Pancreas (tissue), 10 donors: ENCODE measurements at regions not wholly inside any gene's neighbourhood (a gene's known extent, or its start where the extent isn't known, plus 50 kb on each side); places are given as distances from the start of the nearest gene placed in this dataset.
A peak's percentile ranks its signal among the peaks of the same experiment; 100 is the strongest.

Experiments used
- ATAC-seq, 4 donors: fragments of 200-7000 bp; cut with Tn5 transposase; one replicate each; pipeline versions ENCODE4 v1.8.0 to v1.9.1; 2020; ENCODE audit warnings: mild to moderate bottlenecking in 4 of 4, moderate library complexity in 4 of 4
- DNase-seq, 6 donors: peaks; one replicate each; pipeline ENCODE4 v3.0.0-alpha.2; 2020
- FAIRE-seq: peaks from 2 replicates; lab custom pipeline; 2012; peaks lifted over from hg19 to GRCh38; lab: Jason Lieb, UNC
- H3K27ac ChIP-seq, 4 donors: fragments of 200-600 bp; sonication (generic); 1 replicate in 3 of 4; 2 replicates in 1 of 4; pipeline versions ENCODE4 v1.5.0 to v1.8.0; 2020
- H3K27me3 ChIP-seq, 4 donors: fragments of 200-600 bp; one replicate each; pipeline ENCODE4 v1.8.0; 2021
- H3K36me3 ChIP-seq, 3 donors: fragments of 200-600 bp; sonication (generic) in 1 of 3; one replicate each; pipeline versions ENCODE4 v1.5.0 to v1.8.0; 2020 to 2021
- H3K4me1 ChIP-seq, 3 donors: fragments of 200-600 bp; one replicate each; pipeline ENCODE4 v1.8.0; 2021
- H3K4me3 ChIP-seq, 4 donors: fragments of 200-600 bp; sonication (generic) in 2 of 4; one replicate each; pipeline versions ENCODE4 v1.5.0 to v1.8.0; 2020 to 2021
- H3K9me3 ChIP-seq, 4 donors: fragments of 200-600 bp; one replicate each; pipeline ENCODE4 v1.8.0; 2021
- WGBS, 2 donors: extraction: QIAGEN DNeasy Blood & Tissue Kit; methylation state at CpG; one replicate each; pipeline ENCODE4 v1.1.7; 2013; 5-methylcytosine and 5-hydroxymethylcytosine counted together
- intact Hi-C, 3 donors: fragments of 100-400 bp; cut with DNase I; formaldehyde crosslinking; loops; one replicate each; pipeline versions ENCODE4 v1.11.1 to v1.14.2; 2022
- TF ChIP-seq, protein P1 (sequence below), 4 donors: fragments of 200-600 bp; sonication (generic) in 3 of 4; IDR thresholded peaks; one replicate each; pipeline versions ENCODE4 v1.5.0 to v1.8.0; 2021; ENCODE audit warnings: antibody characterized with exemption in 4 of 4
- donor health status: healthy with polysubstance abuse.
- donor health status: DM: no; HTN: no; CAD: no; lungs with moderate emphysema.
- donor health status: DM: no; HTN: no; CAD: no.
- donor health status: control.
- donor health status: control.
- donor health status: Bipolar disorder and iron deficiency.
- donor health status: DM: yes; HTN: yes; CAD: no.
- donor health status: DM: no; HTN: no; CAD: no.
- donor health status: DM: no; HTN: no; CAD: no.
- donor health status: DM: yes; HTN: yes; CAD: no.

DNA sequence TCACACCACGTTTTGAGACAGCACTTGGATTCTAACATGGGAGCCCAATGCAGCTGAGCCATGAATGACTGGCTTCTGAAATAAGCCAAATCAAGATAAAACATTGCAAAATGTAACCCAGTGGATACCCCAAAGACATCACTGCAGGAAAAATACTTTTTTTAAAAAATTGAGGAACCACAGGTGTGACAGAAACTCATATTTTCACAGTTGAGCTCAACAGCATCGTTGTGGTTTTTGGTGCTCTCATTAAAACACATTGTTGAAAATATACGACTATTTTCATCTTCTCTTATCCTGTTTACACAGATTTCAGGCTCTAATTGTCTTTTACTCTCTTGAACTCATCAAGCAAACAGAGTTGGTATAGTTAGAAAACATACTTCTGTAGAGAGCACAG is 429.3 kb upstream of the VRK2 start:
- Histone ChIP-seq H3K4me3 (no peak overlapping the region), H3K27ac (no peak overlapping the region), H3K4me1 (no peaks in the 10 kb centered on the region), H3K9me3 (no peaks in the 10 kb centered on the region), H3K36me3 (no peaks in the 10 kb centered on the region), H3K27me3 (no peaks in the 10 kb centered on the region)
- WGBS, 2 donors, result 49 to 52% methylated on average over 3 of the region's 3 CpGs
- no peak for FAIRE-seq
- intact Hi-C loops, result no loop called here
- no peak for DNase-seq
- TF ChIP-seq, protein P1, sequence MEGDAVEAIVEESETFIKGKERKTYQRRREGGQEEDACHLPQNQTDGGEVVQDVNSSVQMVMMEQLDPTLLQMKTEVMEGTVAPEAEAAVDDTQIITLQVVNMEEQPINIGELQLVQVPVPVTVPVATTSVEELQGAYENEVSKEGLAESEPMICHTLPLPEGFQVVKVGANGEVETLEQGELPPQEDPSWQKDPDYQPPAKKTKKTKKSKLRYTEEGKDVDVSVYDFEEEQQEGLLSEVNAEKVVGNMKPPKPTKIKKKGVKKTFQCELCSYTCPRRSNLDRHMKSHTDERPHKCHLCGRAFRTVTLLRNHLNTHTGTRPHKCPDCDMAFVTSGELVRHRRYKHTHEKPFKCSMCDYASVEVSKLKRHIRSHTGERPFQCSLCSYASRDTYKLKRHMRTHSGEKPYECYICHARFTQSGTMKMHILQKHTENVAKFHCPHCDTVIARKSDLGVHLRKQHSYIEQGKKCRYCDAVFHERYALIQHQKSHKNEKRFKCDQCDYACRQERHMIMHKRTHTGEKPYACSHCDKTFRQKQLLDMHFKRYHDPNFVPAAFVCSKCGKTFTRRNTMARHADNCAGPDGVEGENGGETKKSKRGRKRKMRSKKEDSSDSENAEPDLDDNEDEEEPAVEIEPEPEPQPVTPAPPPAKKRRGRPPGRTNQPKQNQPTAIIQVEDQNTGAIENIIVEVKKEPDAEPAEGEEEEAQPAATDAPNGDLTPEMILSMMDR (IDR thresholded peaks at IDR 0.05), result no peak
- no peak for ATAC-seq

DNA sequence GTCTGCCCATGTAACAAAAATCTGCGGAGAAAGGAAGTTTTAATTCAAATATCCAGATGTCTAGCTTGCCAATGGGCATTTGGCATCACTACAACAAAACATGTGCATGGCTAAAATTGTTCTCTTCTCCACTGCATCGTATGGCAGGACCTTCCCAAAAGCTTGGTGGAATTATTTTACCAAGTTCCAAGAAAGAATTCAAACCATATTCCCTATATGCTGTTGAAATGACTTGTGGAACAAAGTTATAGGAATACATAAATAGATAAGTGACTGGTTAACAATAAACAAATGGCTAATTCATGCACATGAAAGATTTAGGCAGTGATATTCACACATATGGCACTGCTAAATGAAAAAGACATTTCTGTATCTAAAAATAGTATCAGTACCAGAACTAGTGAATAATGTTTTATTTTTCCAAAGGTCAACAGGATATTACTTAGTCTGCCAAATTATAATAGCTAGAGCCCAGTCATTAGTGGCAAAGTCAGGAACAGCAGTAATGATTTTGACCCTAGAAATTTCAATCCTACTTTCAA is 425.4 kb upstream of the VRK2 start:
- no peaks in the 10 kb centered on the region for H3K27me3 ChIP-seq
- no peak overlapping the region for H3K4me3 ChIP-seq
- H3K36me3 ChIP-seq, result no peaks in the 10 kb centered on the region
- TF ChIP-seq, protein P1 (IDR thresholded peaks at IDR 0.05), result no peak
- H3K9me3 ChIP-seq, result no peaks in the 10 kb centered on the region
- FAIRE-seq (no peak), ATAC-seq (no peak), DNase-seq (no peak)
- intact Hi-C loops, result no loop called here
- no peaks in the 10 kb centered on the region for H3K4me1 ChIP-seq
- H3K27ac ChIP-seq, result no peak overlapping the region
- WGBS, 2 donors, result 50 to 60% methylated on average over 2 of the region's 2 CpGs

DNA sequence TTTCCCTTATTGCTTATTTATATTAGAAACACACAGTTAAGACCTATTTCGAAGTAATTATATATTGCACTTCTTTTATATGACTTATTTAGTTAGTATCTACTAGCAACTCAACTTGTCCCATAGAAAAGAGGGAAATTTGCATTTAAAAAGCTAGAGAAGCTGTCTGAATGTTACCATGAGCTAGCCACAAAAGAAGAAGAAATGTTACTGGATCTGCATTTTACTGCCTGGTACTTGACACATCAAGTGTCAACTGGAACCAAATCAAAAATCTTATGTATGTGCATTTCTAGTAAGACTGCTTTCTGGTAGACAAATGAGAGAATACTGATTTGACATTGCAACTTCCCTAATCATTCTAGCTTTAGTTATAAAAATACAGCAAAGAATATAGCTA is 424.6 kb upstream of the VRK2 start:
- TF ChIP-seq, protein P1 (IDR thresholded peaks at IDR 0.05), result no peak
- H3K27me3 ChIP-seq, result no peaks in the 10 kb centered on the region
- intact Hi-C loops, result no loop called here
- FAIRE-seq (no peak), DNase-seq (no peak), ATAC-seq (no peak)
- no peaks in the 10 kb centered on the region for H3K36me3 ChIP-seq
- H3K9me3 ChIP-seq, result no peaks in the 10 kb centered on the region
- 63 to 68% methylated on average over 1 of the region's 1 CpG for WGBS, 2 donors
- H3K4me3 ChIP-seq, result no peak overlapping the region
- H3K4me1 ChIP-seq, result no peaks in the 10 kb centered on the region
- H3K27ac ChIP-seq, result no peak overlapping the region

DNA sequence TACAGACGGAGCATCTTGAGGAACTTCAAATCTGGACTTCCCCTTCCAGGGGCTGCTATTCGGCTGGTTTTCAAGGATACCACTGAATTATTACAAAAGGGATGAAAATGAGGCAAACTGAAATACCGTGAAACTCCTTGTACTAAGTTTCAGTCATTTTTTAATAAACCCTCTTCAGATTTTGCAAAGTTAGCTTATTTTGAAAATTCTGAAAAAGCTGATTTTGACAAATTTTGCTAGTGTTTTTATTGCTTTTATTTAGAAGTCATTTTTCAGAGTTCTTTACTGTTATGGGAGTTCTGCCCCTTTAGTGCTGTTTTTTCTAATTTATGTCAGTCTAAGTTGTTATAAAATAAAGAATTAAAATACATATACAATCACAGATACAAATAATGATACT is 390.4 kb upstream of the VRK2 start:
- intact Hi-C loops, result no loop called here
- DNase-seq, result no peak
- Histone ChIP-seq H3K27me3 (no peaks in the 10 kb centered on the region), H3K4me3 (no peak overlapping the region), H3K36me3 (no peaks in the 10 kb centered on the region), H3K4me1 (no peaks in the 10 kb centered on the region), H3K9me3 (peaks cover 0 to 2% (median 0%) of the 10 kb centered on the region in 4 donors), H3K27ac (no peak overlapping the region)
- ATAC-seq, result no peak
- 77 to 85% methylated on average over 3 of the region's 3 CpGs for WGBS, 2 donors
- no peak for FAIRE-seq
- TF ChIP-seq, protein P1 (IDR thresholded peaks at IDR 0.05), result no peak

DNA sequence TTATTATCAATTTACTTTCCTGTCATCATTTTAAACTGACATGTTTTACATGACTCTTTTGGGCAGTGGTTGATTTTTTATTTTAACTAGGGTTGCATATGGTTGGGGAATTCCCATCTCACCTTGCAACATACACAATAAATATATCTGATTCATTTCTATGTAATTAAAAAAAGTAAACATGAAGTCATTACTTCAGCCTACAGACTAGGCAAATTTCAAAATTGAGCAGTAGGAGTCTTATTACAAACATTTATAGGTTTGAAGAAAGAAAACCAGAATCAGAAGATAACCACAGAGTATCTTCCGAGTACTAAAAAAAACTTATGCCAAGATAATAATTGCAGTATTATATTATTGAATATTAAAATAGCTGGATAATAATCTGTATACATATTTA is 377.0 kb upstream of the VRK2 start:
- H3K27me3 ChIP-seq, result no peaks in the 10 kb centered on the region
- no peak for ATAC-seq
- H3K4me3 ChIP-seq, result no peak overlapping the region
- peak; percentile 5 for FAIRE-seq
- 90% methylated on average over 1 of the region's 1 CpG for WGBS, 2 donors
- TF ChIP-seq, protein P1 (IDR thresholded peaks at IDR 0.05), result no peak
- no peak for DNase-seq
- intact Hi-C loops, result no loop called here
- H3K9me3 ChIP-seq, result no peaks in the 10 kb centered on the region
- no peaks in the 10 kb centered on the region for H3K36me3 ChIP-seq
- no peaks in the 10 kb centered on the region for H3K4me1 ChIP-seq
- no peak overlapping the region for H3K27ac ChIP-seq
